Astrocyte of the cerebellum (primary cell): ENCODE measurements at regions not wholly inside any gene's neighbourhood (a gene's known extent, or its start where the extent isn't known, plus 50 kb on each side); places are given as distances from the start of the nearest gene placed in this dataset.

Experiments used
- DNase-seq: peaks from one replicate; pipeline ENCODE4 v3.0.0-alpha.2; 2011; ENCODE audit warnings: low read depth
- H3K4me3 ChIP-seq: 2 replicates; pipeline ENCODE4 v1.5.1; 2011; ENCODE audit warnings: mild to moderate bottlenecking, low read depth, low read length, moderate library complexity
- CTCF ChIP-seq: IDR thresholded peaks from 2 replicates; pipeline ENCODE4 v1.5.1; 2012; ENCODE audit warnings: low read length, low read depth, moderate library complexity, mild to moderate bottlenecking; ENCODE audit errors: missing control alignments
- in situ Hi-C: cut with HindIII; loops from 2 replicates; pipeline ENCODE4 v1.10.0; 2017; ENCODE audit warnings: low sequenced_read_pairs

GRCh38 chr3:70554170-70554569 lies 241.7 kb upstream of the MDFIC2 start:
- H3K4me3 ChIP-seq: no peak overlapping the region
- in situ Hi-C loops: no loop called here
- no peak for TF ChIP-seq CTCF
- DNase-seq: no peak

- peak; percentile 6 for DNase-seq
- H3K4me3 ChIP-seq: no peak overlapping the region
- peak; percentile 76 for TF ChIP-seq CTCF
- in situ Hi-C loops: no loop called here
These were observed 238.4 kb upstream of the MDFIC2 start for GRCh38 chr3:70550723-70551319.

GRCh38 chr3:70546679-70547078 lies 234.2 kb upstream of the MDFIC2 start:
- no peak for DNase-seq
- in situ Hi-C loops: loop anchor here (25.0 kb wide), 2 partner anchors 166 to 766 kb away; no protein-coding TSS in a partner anchor
- no peak overlapping the region for H3K4me3 ChIP-seq
- no peak for TF ChIP-seq CTCF

- in situ Hi-C loops: loop anchor here (5.0 to 25.0 kb wide), 3 partner anchors 169 to 1044 kb away; no protein-coding TSS in a partner anchor
- DNase-seq: no peak
These were observed 231.1 kb upstream of the MDFIC2 start for GRCh38 chr3:70543493-70543892.

GRCh38 chr3:70539908-70540307 lies 227.5 kb upstream of the MDFIC2 start:
- no peak for DNase-seq
- in situ Hi-C loops: loop anchor here (5.0 to 25.0 kb wide), 3 partner anchors 172 to 1047 kb away; no protein-coding TSS in a partner anchor
- TF ChIP-seq CTCF: no peak
- no peak overlapping the region for H3K4me3 ChIP-seq

More at GRCh38 chr3:70543493-70543892, 231.1 kb upstream of the MDFIC2 start:
- no peak for TF ChIP-seq CTCF
- no peak overlapping the region for H3K4me3 ChIP-seq

GRCh38 chr3:70532806-70533205 lies 220.4 kb upstream of the MDFIC2 start:
- DNase-seq: no peak
- in situ Hi-C loops: loop anchor here (25.0 kb wide), 2 partner anchors 179 to 779 kb away; no protein-coding TSS in a partner anchor
- no peak for TF ChIP-seq CTCF
- H3K4me3 ChIP-seq: no peak overlapping the region
